Cardiac muscle cell (in vitro differentiated cells and primary cell): ENCODE measurements at regions not wholly inside any gene's neighbourhood (a gene's known extent, or its start where the extent isn't known, plus 50 kb on each side); places are given as distances from the start of the nearest gene placed in this dataset.
"Not testable (repeated sequence)": the region's sequence is repeated elsewhere in the genome, so short reads cannot be mapped to it uniquely, and the experiment has no call there.

Experiments
- DNase-seq, 2 donors: peaks; one replicate each; pipeline versions ENCODE4 v3.0.0 to v3.0.0-alpha.2; 2010 to 2017; ENCODE audit warnings: low read depth in 1 of 2, low spot score in 1 of 2
- H3K27ac ChIP-seq: fragments of 200-600 bp; sonication (generic); 2 replicates; pipeline ENCODE4 v1.5.1; 2016
- H3K27me3 ChIP-seq: fragments of 200-600 bp; sonication (generic); 2 replicates; pipeline ENCODE4 v1.6.0; 2016; ENCODE audit warnings: control low read depth
- H3K36me3 ChIP-seq: fragments of 200-600 bp; sonication (generic); 2 replicates; pipeline ENCODE4 v1.5.1; 2016; ENCODE audit warnings: control low read depth
- H3K4me1 ChIP-seq: fragments of 200-600 bp; sonication (generic); 2 replicates; pipeline ENCODE4 v1.8.1; 2017; ENCODE audit warnings: low read depth, mild to moderate bottlenecking, mixed run types
- H3K4me3 ChIP-seq: fragments of 200-600 bp; sonication (generic); 2 replicates; pipeline ENCODE4 v1.5.1; 2016; ENCODE audit warnings: mild to moderate bottlenecking
- H3K9me3 ChIP-seq: fragments of 200-600 bp; sonication (generic); 2 replicates; pipeline ENCODE4 v1.5.1; 2017; ENCODE audit warnings: low read depth, mild to moderate bottlenecking, control low read depth
- TF ChIP-seq, protein P1 (sequence below): IDR thresholded peaks from 2 replicates; pipeline ENCODE4 v1.5.1; 2012; ENCODE audit warnings: low read depth, mild to moderate bottlenecking, low read length

DNA sequence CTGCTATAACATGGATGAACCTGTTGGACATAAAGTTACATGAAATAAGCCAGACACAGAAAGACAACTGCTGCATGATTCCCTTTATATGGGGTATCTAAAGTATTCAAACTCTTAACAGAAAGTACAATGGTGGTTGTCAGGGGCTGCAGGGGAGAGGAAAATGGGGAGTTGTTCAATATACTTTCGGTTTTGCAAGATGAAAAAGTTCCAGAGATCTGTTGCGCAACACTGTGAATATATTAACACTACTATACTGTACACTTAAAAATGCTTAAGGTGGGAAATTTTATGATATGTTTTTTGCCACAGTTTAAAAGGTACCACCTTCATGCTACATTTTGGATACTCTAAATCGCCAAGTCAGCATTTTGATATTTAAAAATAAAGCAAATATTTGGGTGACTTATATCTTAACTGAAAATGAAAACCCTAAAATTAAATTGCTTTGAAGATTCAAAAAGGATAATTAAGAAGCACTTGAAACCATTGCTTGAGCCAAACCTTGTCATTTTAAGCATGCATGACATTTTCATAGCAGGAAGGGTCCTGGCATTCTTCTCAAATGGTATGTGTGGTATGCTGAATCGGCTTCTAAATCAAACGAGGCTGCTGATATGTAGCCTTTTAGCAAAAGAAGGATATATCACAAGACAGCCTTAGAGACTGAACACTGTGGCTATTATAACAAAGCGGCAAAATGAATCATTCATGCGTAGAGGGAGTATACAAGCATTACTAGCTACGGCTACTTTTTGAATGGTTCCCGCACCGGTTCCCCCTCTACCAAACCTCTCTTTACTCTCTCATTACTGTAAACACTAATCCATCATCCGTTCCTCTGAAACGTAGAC lies 607.1 kb upstream of the DIPK2B start:
- no peak overlapping the region for H3K4me3 ChIP-seq
- TF ChIP-seq, protein P1, sequence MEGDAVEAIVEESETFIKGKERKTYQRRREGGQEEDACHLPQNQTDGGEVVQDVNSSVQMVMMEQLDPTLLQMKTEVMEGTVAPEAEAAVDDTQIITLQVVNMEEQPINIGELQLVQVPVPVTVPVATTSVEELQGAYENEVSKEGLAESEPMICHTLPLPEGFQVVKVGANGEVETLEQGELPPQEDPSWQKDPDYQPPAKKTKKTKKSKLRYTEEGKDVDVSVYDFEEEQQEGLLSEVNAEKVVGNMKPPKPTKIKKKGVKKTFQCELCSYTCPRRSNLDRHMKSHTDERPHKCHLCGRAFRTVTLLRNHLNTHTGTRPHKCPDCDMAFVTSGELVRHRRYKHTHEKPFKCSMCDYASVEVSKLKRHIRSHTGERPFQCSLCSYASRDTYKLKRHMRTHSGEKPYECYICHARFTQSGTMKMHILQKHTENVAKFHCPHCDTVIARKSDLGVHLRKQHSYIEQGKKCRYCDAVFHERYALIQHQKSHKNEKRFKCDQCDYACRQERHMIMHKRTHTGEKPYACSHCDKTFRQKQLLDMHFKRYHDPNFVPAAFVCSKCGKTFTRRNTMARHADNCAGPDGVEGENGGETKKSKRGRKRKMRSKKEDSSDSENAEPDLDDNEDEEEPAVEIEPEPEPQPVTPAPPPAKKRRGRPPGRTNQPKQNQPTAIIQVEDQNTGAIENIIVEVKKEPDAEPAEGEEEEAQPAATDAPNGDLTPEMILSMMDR: no peak
- no peaks in the 10 kb centered on the region for H3K36me3 ChIP-seq
- peak; percentile 9 to 64 for DNase-seq
- no peaks in the 10 kb centered on the region for H3K27me3 ChIP-seq
- no peaks in the 10 kb centered on the region for H3K9me3 ChIP-seq
- H3K4me1 ChIP-seq: peaks cover 3% of the 10 kb centered on the region
- peak overlapping the region; percentile 78 for H3K27ac ChIP-seq

- Histone ChIP-seq H3K4me3 (no peak overlapping the region), H3K27me3 (no peaks in the 10 kb centered on the region), H3K27ac (peak overlapping the region; percentile 78), H3K36me3 (no peaks in the 10 kb centered on the region), H3K4me1 (peaks cover 3% of the 10 kb centered on the region), H3K9me3 (no peaks in the 10 kb centered on the region)
- DNase-seq: peak; percentile 40 to 90
- TF ChIP-seq, protein P1: no peak
Measured at GRCh38 chrX:45806410-45807121, 605.9 kb upstream of the DIPK2B start.

- no peak overlapping the region for H3K27ac ChIP-seq
- H3K9me3 ChIP-seq: no peaks in the 10 kb centered on the region
- H3K36me3 ChIP-seq: no peaks in the 10 kb centered on the region
- H3K4me1 ChIP-seq: no peaks in the 10 kb centered on the region
- TF ChIP-seq, protein P1: no peak
- H3K4me3 ChIP-seq: no peak overlapping the region
- H3K27me3 ChIP-seq: no peaks in the 10 kb centered on the region
- no peak for DNase-seq
Measured at GRCh38 chrX:45804276-45804675, 603.6 kb upstream of the DIPK2B start.

GRCh38 chrX:45803383-45803921 lies 602.8 kb upstream of the DIPK2B start:
- Histone ChIP-seq H3K36me3 (no peaks in the 10 kb centered on the region), H3K27ac (no peak overlapping the region), H3K27me3 (no peaks in the 10 kb centered on the region), H3K4me1 (no peaks in the 10 kb centered on the region), H3K4me3 (no peak overlapping the region), H3K9me3 (no peaks in the 10 kb centered on the region)
- peak in 1 of 2 donors; percentile 76 for DNase-seq
- TF ChIP-seq, protein P1: no peak

- no peaks in the 10 kb centered on the region for H3K4me1 ChIP-seq
- no peaks in the 10 kb centered on the region for H3K36me3 ChIP-seq
- TF ChIP-seq, protein P1: peak; percentile 27
- H3K27ac ChIP-seq: no peak overlapping the region
- no peaks in the 10 kb centered on the region for H3K27me3 ChIP-seq
- H3K4me3 ChIP-seq: no peak overlapping the region
- H3K9me3 ChIP-seq: no peaks in the 10 kb centered on the region
- peak; percentile 29 to 55 for DNase-seq
Measured at GRCh38 chrX:45801554-45801953, 600.9 kb upstream of the DIPK2B start.

- not testable (repeated sequence) for H3K4me3 ChIP-seq, H3K27me3 ChIP-seq, H3K4me1 ChIP-seq, H3K27ac ChIP-seq, H3K9me3 ChIP-seq, H3K36me3 ChIP-seq
- peak in 1 of 2 donors; percentile 54 for DNase-seq
Measured at GRCh38 chrX:45800746-45801453, 600.2 kb upstream of the DIPK2B start.
